IMR-90 (cell line): ENCODE measurements at regions not wholly inside any gene's neighbourhood (a gene's known extent, or its start where the extent isn't known, plus 50 kb on each side); places are given as distances from the start of the nearest gene placed in this dataset.

Experiments used
- ATAC-seq: fragments of 200-7000 bp; cut with Tn5 transposase; 2 replicates; pipeline ENCODE4 v1.9.1; 2020; ENCODE audit warnings: low read depth, mild to moderate bottlenecking, moderate library complexity
- BruUV-seq: library from RNA; stranded (reverse); fragments of 400-500 nt; replicated peaks from 2 replicates; lab custom pipeline; 2021; lab: Mats Ljungman, UMichigan
- CTCF ChIA-PET: fragments of 300-600 bp; formaldehyde crosslinking; extraction: SDS; loops from one replicate; lab custom pipeline; 2021; ENCODE audit warnings: antibody characterized with exemption; lab: Yijun Ruan, JAX
- POLR2A ChIA-PET: fragments of 300-600 bp; sonication (Branson Sonifier 250); formaldehyde crosslinking; loops from one replicate; lab custom pipeline; 2022; ENCODE audit warnings: antibody characterized with exemption; ENCODE audit not compliant: unreplicated experiment; lab: Charles Lee
- DNase-seq: peaks from one replicate; pipeline ENCODE4 v3.0.0; 2013
- H2AFZ ChIP-seq: replicated peaks from 2 replicates; pipeline ENCODE3; 2013; ENCODE audit warnings: low read length, mild to moderate bottlenecking; ENCODE audit not compliant: poor library complexity
- H2AK5ac ChIP-seq: 2 replicates; pipeline ENCODE4 v1.6.1; 2013; ENCODE audit warnings: low read depth, low read length, inconsistent platforms
- H2AK9ac ChIP-seq: replicated peaks from 2 replicates; pipeline ENCODE3; 2013; ENCODE audit warnings: mild to moderate bottlenecking, low read depth, low read length, moderate library complexity; ENCODE audit not compliant: poor library complexity
- H2BK120ac ChIP-seq: 2 replicates; pipeline ENCODE4 v1.6.1; 2013; ENCODE audit warnings: low read depth, low read length, inconsistent platforms
- H2BK15ac ChIP-seq: 3 replicates; pipeline ENCODE4 v1.6.1; 2013; ENCODE audit warnings: low read depth, low read length, inconsistent platforms
- H2BK20ac ChIP-seq: 2 replicates; pipeline ENCODE4 v1.6.1; 2013; ENCODE audit warnings: low read depth, mild to moderate bottlenecking, inconsistent platforms, low read length, moderate library complexity
- H2BK5ac ChIP-seq: 2 replicates; pipeline ENCODE4 v1.6.1; 2013; ENCODE audit warnings: mild to moderate bottlenecking, low read depth, low read length, inconsistent platforms; ENCODE audit not compliant: poor library complexity, severe bottlenecking
- H3K14ac ChIP-seq: replicated peaks from 2 replicates; pipeline ENCODE4 v1.6.1; 2013; ENCODE audit warnings: low read depth, low read length, inconsistent platforms
- H3K18ac ChIP-seq: 2 replicates; pipeline ENCODE4 v1.6.1; 2013; ENCODE audit warnings: low read depth, low read length, control low read depth
- H3K23ac ChIP-seq: 2 replicates; pipeline ENCODE4 v1.6.1; 2013; ENCODE audit warnings: low read depth, low read length, inconsistent platforms
- H3K27ac ChIP-seq: 2 replicates; pipeline ENCODE4 v1.5.1; 2013; ENCODE audit warnings: mild to moderate bottlenecking, control low read depth, low read length; ENCODE audit not compliant: insufficient read depth
- H3K27me3 ChIP-seq: 2 replicates; pipeline ENCODE4 v1.6.1; 2013; ENCODE audit warnings: low read length; ENCODE audit not compliant: control insufficient read depth, insufficient read depth
- H3K36me3 ChIP-seq: 2 replicates; pipeline ENCODE4 v1.6.1; 2013; ENCODE audit warnings: low read length, mixed read lengths; ENCODE audit not compliant: control insufficient read depth, insufficient read depth
- H3K4ac ChIP-seq: 2 replicates; pipeline ENCODE4 v1.6.1; 2013; ENCODE audit warnings: low read depth, low read length, inconsistent platforms
- H3K4me1 ChIP-seq: 2 replicates; pipeline ENCODE4 v1.6.1; 2013; ENCODE audit warnings: low read length, mixed read lengths; ENCODE audit not compliant: control insufficient read depth, insufficient read depth
- H3K4me2 ChIP-seq: 2 replicates; pipeline ENCODE4 v1.6.1; 2013; ENCODE audit warnings: low read depth, mild to moderate bottlenecking, control low read depth, low read length, moderate library complexity
- H3K4me3 ChIP-seq: 2 replicates; pipeline ENCODE4 v1.5.1; 2013; ENCODE audit warnings: low read depth, mild to moderate bottlenecking, control low read depth, low read length, moderate library complexity; ENCODE audit not compliant: insufficient read depth
- H3K56ac ChIP-seq: 2 replicates; pipeline ENCODE4 v1.6.1; 2013; ENCODE audit warnings: low read length, inconsistent platforms; ENCODE audit not compliant: insufficient read depth; ENCODE audit errors: extremely low read depth
- H3K79me1 ChIP-seq, 2 experiments: 2 replicates each; pipeline ENCODE4 v1.6.1; 2013; ENCODE audit warnings: low read length in 2 of 2, inconsistent platforms in 1 of 2, low read depth in 1 of 2
- H3K9ac ChIP-seq: 2 replicates; pipeline ENCODE4 v1.6.1; 2013; ENCODE audit warnings: low read depth, low read length, control low read depth
- H3K9me1 ChIP-seq: 2 replicates; pipeline ENCODE4 v1.6.1; 2013; ENCODE audit warnings: low read length, inconsistent platforms; ENCODE audit not compliant: insufficient read depth
- H3K9me3 ChIP-seq: 2 replicates; pipeline ENCODE4 v1.6.1; 2013; ENCODE audit warnings: low read length; ENCODE audit not compliant: control insufficient read depth, insufficient read depth
- H4K20me1 ChIP-seq: 2 replicates; pipeline ENCODE4 v1.6.1; 2013; ENCODE audit warnings: low read length, inconsistent platforms; ENCODE audit not compliant: insufficient read depth
- H4K5ac ChIP-seq: 2 replicates; pipeline ENCODE4 v1.6.1; 2013; ENCODE audit warnings: mild to moderate bottlenecking, low read depth, low read length, control low read depth
- H4K8ac ChIP-seq, 2 experiments: 2 replicates each; pipeline ENCODE4 v1.6.1; 2013; ENCODE audit warnings: low read depth in 2 of 2, low read length in 2 of 2, control low read depth in 1 of 2, inconsistent platforms in 1 of 2
- H4K91ac ChIP-seq: 2 replicates; pipeline ENCODE4 v1.6.1; 2013; ENCODE audit warnings: low read depth, low read length, inconsistent platforms; ENCODE audit not compliant: insufficient read depth
- BHLHE40 ChIP-seq: fragments of 150-350 bp; IDR thresholded peaks from 2 replicates; pipeline ENCODE4 v1.6.1; 2016; ENCODE audit warnings: mild to moderate bottlenecking, low read depth, low read length
- CEBPB ChIP-seq: IDR thresholded peaks from 2 replicates; pipeline ENCODE4 v1.6.1; 2012; ENCODE audit warnings: low read depth, low read length, improper control_type of control experiment
- CHD1 ChIP-seq: IDR thresholded peaks from 2 replicates; pipeline ENCODE4 v1.6.1; 2012; ENCODE audit warnings: low read depth, low read length, improper control_type of control experiment
- CTCF ChIP-seq: conservative IDR thresholded peaks from 2 replicates; pipeline ENCODE4 v1.5.1; 2012; ENCODE audit warnings: mild to moderate bottlenecking, low read depth, low read length, improper control_type of control experiment
- ELK1 ChIP-seq: fragments of 150-350 bp; IDR thresholded peaks from 2 replicates; pipeline ENCODE4 v1.6.1; 2016; ENCODE audit warnings: low read depth, mild to moderate bottlenecking, low read length, moderate library complexity, borderline replicate concordance
- FOS ChIP-seq: fragments of 150-350 bp; IDR thresholded peaks from 2 replicates; pipeline ENCODE4 v1.6.1; 2016; ENCODE audit warnings: low read depth, low read length
- MAFK ChIP-seq: IDR thresholded peaks from 2 replicates; pipeline ENCODE4 v1.6.1; 2012; ENCODE audit warnings: low read depth, low read length, improper control_type of control experiment
- MAZ ChIP-seq: IDR thresholded peaks from 2 replicates; pipeline ENCODE4 v1.6.1; 2012; ENCODE audit warnings: low read depth, mild to moderate bottlenecking, low read length, improper control_type of control experiment, moderate library complexity, borderline replicate concordance
- MXI1 ChIP-seq: IDR thresholded peaks from 2 replicates; pipeline ENCODE4 v1.6.1; 2012; ENCODE audit warnings: low read depth, mild to moderate bottlenecking, low read length, moderate library complexity, borderline replicate concordance
- NFE2L2 ChIP-seq: fragments of 150-350 bp; IDR thresholded peaks from 2 replicates; pipeline ENCODE4 v1.6.1; 2016; ENCODE audit warnings: low read depth, mild to moderate bottlenecking, low read length
- POLR2A ChIP-seq: IDR thresholded peaks from 2 replicates; pipeline ENCODE4 v1.6.1; 2012; ENCODE audit warnings: mild to moderate bottlenecking, low read depth, low read length
- RAD21 ChIP-seq: IDR thresholded peaks from 2 replicates; pipeline ENCODE4 v1.6.1; 2012; ENCODE audit warnings: low read length, improper control_type of control experiment
- RCOR1 ChIP-seq: IDR thresholded peaks from 2 replicates; pipeline ENCODE4 v1.6.1; 2012; ENCODE audit warnings: mild to moderate bottlenecking, low read length, improper control_type of control experiment; ENCODE audit not compliant: insufficient replicate concordance
- RFX5 ChIP-seq: IDR thresholded peaks from 2 replicates; pipeline ENCODE4 v1.8.0; 2012; ENCODE audit warnings: low read depth, mild to moderate bottlenecking, low read length, moderate library complexity
- SMC3 ChIP-seq: fragments of 150-350 bp; IDR thresholded peaks from 2 replicates; pipeline ENCODE4 v1.6.1; 2016; ENCODE audit warnings: low read depth, mild to moderate bottlenecking, antibody characterized with exemption, low read length, moderate library complexity
- USF2 ChIP-seq: fragments of 150-350 bp; IDR thresholded peaks from 2 replicates; pipeline ENCODE4 v1.6.1; 2017; ENCODE audit warnings: mild to moderate bottlenecking, antibody characterized with exemption, low read length, low read depth
- WGBS, 2 experiments: methylation state at CpG; one replicate each; pipeline versions ENCODE4 v1.1.5 to v1.1.7; 2013; ENCODE audit warnings: missing lambda C conversion rate in 2 of 2; ENCODE audit not compliant: insufficient read length in 1 of 2; ENCODE audit errors: extremely low coverage in 2 of 2; 5-methylcytosine and 5-hydroxymethylcytosine counted together
- dilution Hi-C: fragments of 300-500 bp; cut with HindIII; formaldehyde crosslinking; loops from one replicate; pipeline ENCODE4 v1.14.3; 2018; ENCODE audit warnings: low sequenced_read_pairs; ENCODE audit not compliant: unreplicated experiment
- in situ Hi-C: fragments of 300-500 bp; cut with MboI; formaldehyde crosslinking; loops from 3 replicates; pipeline ENCODE4 v1.14.3; 2019; ENCODE audit warnings: low sequenced_read_pairs, inconsistent platforms, mixed read lengths
- intact Hi-C: fragments of 100-400 bp; cut with micrococcal nuclease; formaldehyde crosslinking; loops from 2 replicates; pipeline ENCODE4 v1.10.0; 2022

GRCh38 chr9:94033383-94033782 is 50.9 kb upstream of the PTPDC1 start:
- H3K4me1 ChIP-seq = no peaks in the 10 kb centered on the region
- TF ChIP-seq CTCF (no peak), MXI1 (no peak), NFE2L2 (no peak), FOS (no peak), CHD1 (no peak), POLR2A (no peak), USF2 (no peak), CEBPB (no peak), MAFK (no peak), MAZ (no peak), BHLHE40 (no peak), SMC3 (no peak), RAD21 (no peak), RCOR1 (no peak), RFX5 (no peak), ELK1 (no peak)
- POLR2A ChIA-PET = no interaction called here
- H2AK9ac ChIP-seq = no peak overlapping the region
- no peak overlapping the region for H3K4ac ChIP-seq
- peaks cover 32 to 36% of the 10 kb centered on the region in 2 experiments for H3K79me1 ChIP-seq
- H3K9me1 ChIP-seq = no peaks in the 10 kb centered on the region
- H4K91ac ChIP-seq = no peak overlapping the region
- no peaks in the 10 kb centered on the region for H3K27me3 ChIP-seq
- ATAC-seq (no peak), DNase-seq (no peak)
- no peak overlapping the region for H2AFZ ChIP-seq
- H2BK120ac ChIP-seq = no peak overlapping the region
- no peak overlapping the region for H3K18ac ChIP-seq
- no CpG with 5 or more reads among the region's 3 CpGs for WGBS, 2 experiments
- CTCF ChIA-PET = interaction anchor here (1.2 kb wide), 1 partner anchor 20 kb away, joined by 3 read pairs; no protein-coding TSS in a partner anchor
- H3K9me3 ChIP-seq = no peaks in the 10 kb centered on the region
- H2BK20ac ChIP-seq = no peak overlapping the region
- no peak overlapping the region for H3K4me3 ChIP-seq
- no peak overlapping the region for H4K8ac ChIP-seq
- in situ Hi-C loops (no loop called here), intact Hi-C loops (loop anchor here (10.0 kb wide), 1 partner anchor 1519 kb away; no protein-coding TSS in a partner anchor), dilution Hi-C loops (no loop called here)
- H2BK5ac ChIP-seq = no peak overlapping the region
- H3K14ac ChIP-seq = no peak overlapping the region
- no peak overlapping the region for H3K9ac ChIP-seq
- no peak overlapping the region for H3K27ac ChIP-seq
- no peak overlapping the region for H2AK5ac ChIP-seq
- H4K20me1 ChIP-seq = no peaks in the 10 kb centered on the region
- BruUV-seq = no TSS peak
- H4K5ac ChIP-seq = no peak overlapping the region
- H3K56ac ChIP-seq = no peak overlapping the region
- H3K36me3 ChIP-seq = no peaks in the 10 kb centered on the region
- H2BK15ac ChIP-seq = no peak overlapping the region
- H3K23ac ChIP-seq = no peak overlapping the region
- H3K4me2 ChIP-seq = no peak overlapping the region
